Esophagus muscularis mucosa (tissue), 4 donors: ENCODE measurements at regions not wholly inside any gene's neighbourhood (a gene's known extent, or its start where the extent isn't known, plus 50 kb on each side); places are given as distances from the start of the nearest gene placed in this dataset.

Experiments used
- DNase-seq: peaks from one replicate; pipeline ENCODE4 v3.0.0-alpha.2; 2017; ENCODE audit errors: extremely low spot score
- H3K27ac ChIP-seq, 4 donors: fragments of 200-600 bp; sonication (generic); replicated peaks in 1 of 4; 1 replicate in 3 of 4; 2 replicates in 1 of 4; pipeline ENCODE4 v1.5.1; 2016 to 2019; ENCODE audit warnings: mild to moderate bottlenecking in 1 of 4
- H3K27me3 ChIP-seq, 4 donors: fragments of 200-600 bp; sonication (generic); one replicate each; pipeline versions ENCODE4 v1.5.1 to v1.6.0; 2016 to 2019
- H3K36me3 ChIP-seq, 4 donors: fragments of 200-600 bp; sonication (generic); one replicate each; pipeline ENCODE4 v1.5.1; 2016 to 2019
- H3K4me1 ChIP-seq, 4 donors: fragments of 200-600 bp; sonication (generic); one replicate each; pipeline ENCODE4 v1.5.1; 2016 to 2019
- H3K4me3 ChIP-seq, 4 donors: fragments of 200-600 bp; sonication (generic); 1 replicate in 2 of 4; 2 replicates in 2 of 4; pipeline ENCODE4 v1.5.1; 2016 to 2019; ENCODE audit warnings: mild to moderate bottlenecking in 4 of 4, moderate library complexity in 1 of 4
- H3K9me3 ChIP-seq, 4 donors: fragments of 200-600 bp; sonication (generic); 1 replicate in 3 of 4; 2 replicates in 1 of 4; pipeline ENCODE4 v1.5.1; 2016 to 2019
- EP300 ChIP-seq: sonication (generic); formaldehyde crosslinking; IDR thresholded peaks from one replicate; pipeline ENCODE4 v1.6.1; 2017; ENCODE audit warnings: antibody characterized with exemption
- POLR2A ChIP-seq: fragments of 450-650 bp; IDR thresholded peaks from one replicate; pipeline ENCODE4 v1.6.1; 2017; ENCODE audit warnings: antibody characterized with exemption, moderate library complexity, mild to moderate bottlenecking, low read depth
- POLR2AphosphoS5 ChIP-seq, 2 donors: sonication (generic); formaldehyde crosslinking; IDR thresholded peaks; one replicate each; pipeline ENCODE4 v1.6.1; 2017; ENCODE audit warnings: antibody characterized with exemption in 2 of 2
- WGBS: methylation state at CpG from one replicate; pipeline ENCODE4 v1.1.5; 2018; 5-methylcytosine and 5-hydroxymethylcytosine counted together
- intact Hi-C: fragments of 100-400 bp; cut with DNase I; formaldehyde crosslinking; loops from one replicate; pipeline ENCODE4 v1.15.1; 2023
- TF ChIP-seq, protein P1 (sequence below), 3 experiments: fragments of 200-600 bp in 2 of 3; fragments of 450-650 bp in 1 of 3; sonication (generic) in 2 of 3; IDR thresholded peaks; one replicate each; pipeline ENCODE4 v1.5.1; 2017 to 2019; ENCODE audit warnings: antibody characterized with exemption in 3 of 3, mild to moderate bottlenecking in 2 of 3, moderate library complexity in 1 of 3

GRCh38 chr4:30386266-30386895 is 333.8 kb upstream of the PCDH7 start:
- Histone ChIP-seq H3K4me1 (no peaks in the 10 kb centered on the region), H3K36me3 (no peaks in the 10 kb centered on the region), H3K27ac (no peak overlapping the region), H3K4me3 (no peak overlapping the region), H3K9me3 (no peaks in the 10 kb centered on the region), H3K27me3 (no peaks in the 10 kb centered on the region)
- intact Hi-C loops = no loop called here
- DNase-seq = no peak
- TF ChIP-seq POLR2AphosphoS5 (IDR thresholded peaks at IDR 0.05) (no peak), EP300 (no peak), POLR2A (no peak)
- TF ChIP-seq, protein P1, sequence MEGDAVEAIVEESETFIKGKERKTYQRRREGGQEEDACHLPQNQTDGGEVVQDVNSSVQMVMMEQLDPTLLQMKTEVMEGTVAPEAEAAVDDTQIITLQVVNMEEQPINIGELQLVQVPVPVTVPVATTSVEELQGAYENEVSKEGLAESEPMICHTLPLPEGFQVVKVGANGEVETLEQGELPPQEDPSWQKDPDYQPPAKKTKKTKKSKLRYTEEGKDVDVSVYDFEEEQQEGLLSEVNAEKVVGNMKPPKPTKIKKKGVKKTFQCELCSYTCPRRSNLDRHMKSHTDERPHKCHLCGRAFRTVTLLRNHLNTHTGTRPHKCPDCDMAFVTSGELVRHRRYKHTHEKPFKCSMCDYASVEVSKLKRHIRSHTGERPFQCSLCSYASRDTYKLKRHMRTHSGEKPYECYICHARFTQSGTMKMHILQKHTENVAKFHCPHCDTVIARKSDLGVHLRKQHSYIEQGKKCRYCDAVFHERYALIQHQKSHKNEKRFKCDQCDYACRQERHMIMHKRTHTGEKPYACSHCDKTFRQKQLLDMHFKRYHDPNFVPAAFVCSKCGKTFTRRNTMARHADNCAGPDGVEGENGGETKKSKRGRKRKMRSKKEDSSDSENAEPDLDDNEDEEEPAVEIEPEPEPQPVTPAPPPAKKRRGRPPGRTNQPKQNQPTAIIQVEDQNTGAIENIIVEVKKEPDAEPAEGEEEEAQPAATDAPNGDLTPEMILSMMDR (IDR thresholded peaks at IDR 0.05) = no peak
- 92% methylated on average over 4 of the region's 4 CpGs for WGBS

DNA sequence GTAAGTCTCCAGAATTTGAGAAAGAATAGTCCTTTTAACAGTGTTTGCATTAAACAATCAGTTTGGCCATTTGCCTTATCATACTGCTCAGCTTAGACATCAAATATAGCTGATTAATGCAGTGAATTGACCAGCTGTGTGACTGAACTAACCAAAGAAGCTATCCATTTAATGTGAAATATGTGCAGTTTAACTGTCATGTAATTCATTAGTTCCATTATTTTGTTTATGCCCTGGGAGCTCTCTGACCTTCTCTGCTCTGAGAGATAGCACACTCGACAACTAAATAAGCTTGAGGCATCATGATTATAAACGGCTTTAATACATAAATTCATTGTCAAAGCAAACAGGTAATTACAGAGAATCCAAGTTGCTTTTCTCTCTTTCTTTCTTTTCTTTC is 324.3 kb upstream of the PCDH7 start:
- intact Hi-C loops = no loop called here
- no peaks in the 10 kb centered on the region for H3K9me3 ChIP-seq
- no peak for DNase-seq
- no peak overlapping the region for H3K4me3 ChIP-seq
- no peak for TF ChIP-seq POLR2A
- TF ChIP-seq, protein P1 (IDR thresholded peaks at IDR 0.05) = no peak
- TF ChIP-seq EP300 = no peak
- no peak for TF ChIP-seq POLR2AphosphoS5 (IDR thresholded peaks at IDR 0.05)
- WGBS = 68% methylated on average over 2 of the region's 2 CpGs
- H3K36me3 ChIP-seq = no peaks in the 10 kb centered on the region
- H3K4me1 ChIP-seq = no peaks in the 10 kb centered on the region
- no peak overlapping the region for H3K27ac ChIP-seq
- H3K27me3 ChIP-seq = no peaks in the 10 kb centered on the region

- DNase-seq = no peak
- 62% methylated on average over 2 of the region's 2 CpGs for WGBS
- H3K36me3 ChIP-seq = no peaks in the 10 kb centered on the region
- intact Hi-C loops = no loop called here
- no peaks in the 10 kb centered on the region for H3K27me3 ChIP-seq
- TF ChIP-seq POLR2A = no peak
- no peak for TF ChIP-seq POLR2AphosphoS5 (IDR thresholded peaks at IDR 0.05)
- TF ChIP-seq, protein P1 (IDR thresholded peaks at IDR 0.05) = no peak
- no peak for TF ChIP-seq EP300
- no peak overlapping the region for H3K27ac ChIP-seq
- H3K4me3 ChIP-seq = no peak overlapping the region
- H3K9me3 ChIP-seq = no peaks in the 10 kb centered on the region
- no peaks in the 10 kb centered on the region for H3K4me1 ChIP-seq
Observed at GRCh38 chr4:30396772-30397475, 323.2 kb upstream of the PCDH7 start.

DNA sequence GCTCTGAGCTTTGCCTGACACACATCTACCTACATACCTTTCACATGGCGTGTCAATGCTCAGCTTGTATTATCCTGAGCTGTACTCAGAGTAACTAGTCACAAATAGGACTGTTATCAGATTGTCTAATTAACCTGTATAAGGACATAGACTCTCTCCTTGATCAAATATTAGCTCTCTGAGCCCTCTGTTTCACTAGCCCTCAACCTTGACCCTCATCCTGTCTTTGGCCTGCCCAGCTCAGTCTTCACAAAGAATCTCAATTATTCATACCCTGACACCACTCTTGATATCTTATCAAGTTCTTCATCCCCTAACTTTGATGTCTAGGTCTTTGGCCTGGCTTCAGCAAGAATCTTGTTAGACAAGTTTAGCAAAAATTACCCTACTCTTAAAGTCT is 320.7 kb upstream of the PCDH7 start:
- H3K27me3 ChIP-seq = no peaks in the 10 kb centered on the region
- intact Hi-C loops = no loop called here
- H3K36me3 ChIP-seq = no peaks in the 10 kb centered on the region
- H3K4me1 ChIP-seq = no peaks in the 10 kb centered on the region
- WGBS = 100% methylated on average over 1 of the region's 1 CpG
- no peak overlapping the region for H3K4me3 ChIP-seq
- no peak for DNase-seq
- H3K9me3 ChIP-seq = no peaks in the 10 kb centered on the region
- TF ChIP-seq POLR2A (no peak), EP300 (no peak), POLR2AphosphoS5 (IDR thresholded peaks at IDR 0.05) (no peak)
- TF ChIP-seq, protein P1 (IDR thresholded peaks at IDR 0.05) = no peak
- no peak overlapping the region for H3K27ac ChIP-seq
